Activated CD4-positive, alpha-beta T cell treated with anti-CD3 and anti-CD28 coated beads, Interleukin-2, amount 50 U/mL, for 16 hours (primary cell): ENCODE measurements at regions not wholly inside any gene's neighbourhood (a gene's known extent, or its start where the extent isn't known, plus 50 kb on each side); places are given as distances from the start of the nearest gene placed in this dataset.
"Not testable (repeated sequence)": the region's sequence is repeated elsewhere in the genome, so short reads cannot be mapped to it uniquely, and the experiment has no call there.

Experiments used
- DNase-seq: peaks from one replicate; pipeline ENCODE4 v3.0.0-alpha.2; 2020

GRCh38 chr2:40584432-40584831 lies 132.5 kb upstream of the SLC8A1 start:
- DNase-seq, result no peak

- no peak for DNase-seq
Observed at GRCh38 chr2:40591774-40592173, 139.9 kb upstream of the SLC8A1 start.

- DNase-seq, result no peak
Observed at GRCh38 chr2:40592218-40592617, 140.3 kb upstream of the SLC8A1 start.

GRCh38 chr2:40606862-40607261 lies 155.0 kb upstream of the SLC8A1 start:
- DNase-seq, result no peak

GRCh38 chr2:40611196-40611595 lies 159.3 kb upstream of the SLC8A1 start:
- DNase-seq, result no peak

GRCh38 chr2:40625849-40626248 lies 174.0 kb upstream of the SLC8A1 start:
- no peak for DNase-seq

- DNase-seq, result no peak
Observed at GRCh38 chr2:40628556-40628955, 176.7 kb upstream of the SLC8A1 start.

GRCh38 chr2:40629768-40630434 lies 178.0 kb upstream of the SLC8A1 start:
- no peak for DNase-seq

- no peak for DNase-seq
Observed at GRCh38 chr2:40639320-40639719, 187.4 kb upstream of the SLC8A1 start.

GRCh38 chr2:40642237-40642636 lies 190.3 kb upstream of the SLC8A1 start:
- DNase-seq, result no peak

GRCh38 chr2:40642726-40643125 lies 190.8 kb upstream of the SLC8A1 start:
- no peak for DNase-seq

GRCh38 chr2:40646642-40647041 lies 194.8 kb upstream of the SLC8A1 start:
- no peak for DNase-seq

GRCh38 chr2:40652155-40652554 lies 200.3 kb upstream of the SLC8A1 start:
- no peak for DNase-seq

GRCh38 chr2:40653829-40654228 lies 201.9 kb upstream of the SLC8A1 start:
- no peak for DNase-seq

- no peak for DNase-seq
Observed at GRCh38 chr2:40654346-40654745, 202.5 kb upstream of the SLC8A1 start.

GRCh38 chr2:40658941-40659340 lies 207.1 kb upstream of the SLC8A1 start:
- no peak for DNase-seq

- no peak for DNase-seq
Observed at GRCh38 chr2:40665493-40666232, 213.8 kb upstream of the SLC8A1 start.

GRCh38 chr2:40666398-40666797 lies 214.5 kb upstream of the SLC8A1 start:
- no peak for DNase-seq

GRCh38 chr2:40668425-40668824 lies 216.5 kb upstream of the SLC8A1 start:
- DNase-seq, result no peak

- not testable (repeated sequence) for DNase-seq
Observed at GRCh38 chr2:40676134-40676790, 224.4 kb upstream of the SLC8A1 start.

- DNase-seq, result peak; percentile 2
Observed at GRCh38 chr2:40680547-40680946, 228.7 kb upstream of the SLC8A1 start.

GRCh38 chr2:40690036-40690435 lies 238.1 kb upstream of the SLC8A1 start:
- no peak for DNase-seq

GRCh38 chr2:40690525-40690924 lies 238.6 kb upstream of the SLC8A1 start:
- no peak for DNase-seq
